ENCODE measurements at regions not wholly inside any gene's neighbourhood (a gene's known extent, or its start where the extent isn't known, plus 50 kb on each side); places are given as distances from the start of the nearest gene placed in this dataset.

- DNase-seq (ENCODE audit: low spot score): no peak
Observed at GRCh38 chr2:183607995-183608394, 483.8 kb downstream of the NUP35 start.

- no peak for DNase-seq (ENCODE audit: low spot score)
Observed at GRCh38 chr2:183608747-183609146, 484.5 kb downstream of the NUP35 start.

GRCh38 chr2:183610724-183611123 is 486.5 kb downstream of the NUP35 start:
- no peak for DNase-seq (ENCODE audit: low spot score)

- DNase-seq (ENCODE audit: low spot score): no peak
Observed at GRCh38 chr2:183614799-183615435, 490.7 kb downstream of the NUP35 start.

- no peak for DNase-seq (ENCODE audit: low spot score)
Observed at GRCh38 chr2:183623227-183623626, 499.0 kb downstream of the NUP35 start.

- no peak for DNase-seq (ENCODE audit: low spot score)
Observed at GRCh38 chr2:183630964-183631363, 506.7 kb downstream of the NUP35 start.

GRCh38 chr2:183656121-183656520 is 531.9 kb downstream of the NUP35 start:
- DNase-seq (ENCODE audit: low spot score): no peak

- DNase-seq (ENCODE audit: low spot score): no peak
Observed at GRCh38 chr2:183665425-183665824, 541.2 kb downstream of the NUP35 start.

GRCh38 chr2:183666031-183666430 is 541.8 kb downstream of the NUP35 start:
- no peak for DNase-seq (ENCODE audit: low spot score)

GRCh38 chr2:183671233-183671632 is 547.0 kb downstream of the NUP35 start:
- no peak for DNase-seq (ENCODE audit: low spot score)

GRCh38 chr2:183678908-183679307 is 554.7 kb downstream of the NUP35 start:
- no peak for DNase-seq (ENCODE audit: low spot score)

- DNase-seq (ENCODE audit: low spot score): no peak
Observed at GRCh38 chr2:183680573-183680972, 556.3 kb downstream of the NUP35 start.

GRCh38 chr2:183684686-183685085 is 560.4 kb downstream of the NUP35 start:
- no peak for DNase-seq (ENCODE audit: low spot score)

- no peak for DNase-seq (ENCODE audit: low spot score)
Observed at GRCh38 chr2:183696028-183696427, 571.8 kb downstream of the NUP35 start.

GRCh38 chr2:183709829-183710228 is 585.6 kb downstream of the NUP35 start:
- no peak for DNase-seq (ENCODE audit: low spot score)

- DNase-seq (ENCODE audit: low spot score): no peak
Observed at GRCh38 chr2:183718246-183718645, 594.0 kb downstream of the NUP35 start.

GRCh38 chr2:183723278-183723677 is 599.0 kb downstream of the NUP35 start:
- no peak for DNase-seq (ENCODE audit: low spot score)

- no peak for DNase-seq (ENCODE audit: low spot score)
Observed at GRCh38 chr2:183729380-183729779, 605.1 kb downstream of the NUP35 start.

GRCh38 chr2:183740241-183740640 is 616.0 kb downstream of the NUP35 start:
- DNase-seq (ENCODE audit: low spot score): no peak

- DNase-seq (ENCODE audit: low spot score): no peak
Observed at GRCh38 chr2:183752571-183752970, 628.3 kb downstream of the NUP35 start.

- no peak for DNase-seq (ENCODE audit: low spot score)
Observed at GRCh38 chr2:183759033-183759432, 634.8 kb downstream of the NUP35 start.

- DNase-seq (ENCODE audit: low spot score): no peak
Observed at GRCh38 chr2:183773775-183774174, 649.5 kb downstream of the NUP35 start.

- DNase-seq (ENCODE audit: low spot score): no peak
Observed at GRCh38 chr2:183780072-183780471, 655.8 kb downstream of the NUP35 start.

GRCh38 chr2:183782436-183782835 is 658.2 kb downstream of the NUP35 start:
- DNase-seq (ENCODE audit: low spot score): no peak

All from mesenteric fat pad (tissue), 1 donor.